SK-N-SH (cell line): ENCODE measurements at regions not wholly inside any gene's neighbourhood (a gene's known extent, or its start where the extent isn't known, plus 50 kb on each side); places are given as distances from the start of the nearest gene placed in this dataset.

Source experiments
- CTCF ChIP-seq: fragments of 200-600 bp; sonication (generic); IDR thresholded peaks from 2 replicates; pipeline ENCODE4 v1.6.1; 2017; ENCODE audit warnings: antibody characterized with exemption, mild to moderate bottlenecking, moderate library complexity
- ELF1 ChIP-seq: IDR thresholded peaks from 2 replicates; pipeline ENCODE4 v1.4.0; 2012
- SIN3A ChIP-seq: IDR thresholded peaks from 2 replicates; pipeline ENCODE4 v1.6.1; 2012; ENCODE audit warnings: low read depth, mild to moderate bottlenecking, low read length, moderate library complexity, borderline replicate concordance
- SMC3 ChIP-seq: IDR thresholded peaks from 2 replicates; pipeline ENCODE4 v1.6.1; 2012; ENCODE audit warnings: low read depth, low read length, improper control_type of control experiment
- YY1 ChIP-seq: IDR thresholded peaks from 2 replicates; pipeline ENCODE4 v1.4.0; 2012; ENCODE audit warnings: low read depth, mild to moderate bottlenecking

- TF ChIP-seq ELF1 (no peak), CTCF (no peak), SMC3 (no peak), YY1 (no peak), SIN3A (no peak)
Measured at GRCh38 chr1:73593364-73593763, 604.6 kb downstream of the LRRIQ3 start.
